ENCODE measurements at regions not wholly inside any gene's neighbourhood (a gene's known extent, or its start where the extent isn't known, plus 50 kb on each side); places are given as distances from the start of the nearest gene placed in this dataset.
"Not testable (repeated sequence)": the region's sequence is repeated elsewhere in the genome, so short reads cannot be mapped to it uniquely, and the experiment has no call there.

DNA sequence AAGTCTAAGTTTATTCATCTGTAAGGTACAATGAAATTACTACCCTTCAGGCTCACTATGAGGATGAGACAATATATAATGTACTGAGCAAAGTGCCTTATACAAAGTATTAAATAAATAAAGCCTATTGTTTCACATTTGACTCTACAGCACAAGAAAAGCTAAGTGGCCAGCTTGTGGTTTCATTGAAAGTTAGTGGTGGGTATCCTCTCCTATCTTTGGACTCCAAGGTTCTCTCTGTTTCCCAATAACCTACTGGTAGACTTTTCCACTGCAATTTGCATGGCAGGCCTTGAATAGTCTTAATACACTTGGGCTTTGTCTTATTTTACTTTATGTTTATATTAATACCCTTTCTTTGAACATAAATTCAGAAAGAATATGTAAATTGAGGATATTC, 262.7 kb downstream of the DEPDC1B start:
- no peak for DNase-seq

DNA sequence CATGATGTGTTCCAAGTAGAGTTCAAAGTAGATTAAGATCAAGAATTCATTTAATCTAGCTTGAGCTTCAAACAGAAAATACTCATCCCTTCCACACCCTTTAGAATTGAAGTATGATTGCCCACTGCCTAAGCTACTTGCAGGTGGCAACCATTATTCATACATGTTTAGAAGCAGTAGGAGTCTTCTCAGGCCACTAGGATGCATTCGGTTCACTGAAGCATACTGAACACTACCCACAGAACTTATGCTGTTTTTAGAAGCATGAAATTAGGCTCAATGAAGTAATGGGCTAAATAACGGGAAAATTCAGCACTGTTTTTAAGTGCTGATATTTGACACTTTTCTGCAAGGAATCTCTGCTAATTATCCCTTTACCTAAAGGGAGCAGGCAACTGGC, 263.4 kb downstream of the DEPDC1B start:
- no peak for DNase-seq

DNA sequence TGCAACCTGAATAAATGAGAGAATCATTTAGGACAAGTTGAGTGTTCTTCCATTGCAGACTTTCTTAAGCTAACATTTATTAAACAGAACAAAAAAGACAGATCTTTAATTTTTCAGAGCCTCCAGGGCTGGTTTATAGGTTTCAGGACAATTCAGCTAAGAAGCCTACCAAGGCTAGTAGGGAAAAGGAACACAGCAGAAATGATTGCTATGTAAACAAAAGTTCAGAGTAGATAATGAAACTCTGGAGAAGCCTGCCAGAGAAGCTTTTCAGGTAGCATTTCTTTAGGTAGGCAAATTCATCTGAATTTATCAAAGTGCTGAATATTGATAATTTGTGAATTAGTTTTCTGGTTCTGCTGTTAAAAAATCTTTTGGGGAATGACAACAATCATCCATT, 264.2 kb downstream of the DEPDC1B start:
- no peak for DNase-seq

DNA sequence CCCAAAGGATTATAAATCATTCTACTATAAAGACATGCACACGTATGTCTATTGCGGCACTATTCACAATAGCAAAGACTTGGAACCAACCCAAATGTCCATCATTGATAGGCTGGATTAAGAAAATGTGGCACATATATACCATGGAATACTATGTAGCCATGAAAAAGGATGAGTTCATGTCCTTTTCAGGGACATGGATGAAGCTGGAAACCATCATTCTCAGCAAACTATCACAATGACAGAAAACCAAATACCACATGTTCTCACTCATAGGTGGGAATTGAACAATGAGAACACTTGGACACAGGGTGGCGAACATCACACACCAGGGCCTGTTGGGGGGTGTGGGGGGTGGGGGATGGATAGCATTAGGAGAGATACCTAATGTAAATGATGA, 273.8 kb downstream of the DEPDC1B start:
- not testable (repeated sequence) for DNase-seq

GRCh38 chr5:60420773-60421172, 279.2 kb downstream of the DEPDC1B start:
- not testable (repeated sequence) for DNase-seq

DNA sequence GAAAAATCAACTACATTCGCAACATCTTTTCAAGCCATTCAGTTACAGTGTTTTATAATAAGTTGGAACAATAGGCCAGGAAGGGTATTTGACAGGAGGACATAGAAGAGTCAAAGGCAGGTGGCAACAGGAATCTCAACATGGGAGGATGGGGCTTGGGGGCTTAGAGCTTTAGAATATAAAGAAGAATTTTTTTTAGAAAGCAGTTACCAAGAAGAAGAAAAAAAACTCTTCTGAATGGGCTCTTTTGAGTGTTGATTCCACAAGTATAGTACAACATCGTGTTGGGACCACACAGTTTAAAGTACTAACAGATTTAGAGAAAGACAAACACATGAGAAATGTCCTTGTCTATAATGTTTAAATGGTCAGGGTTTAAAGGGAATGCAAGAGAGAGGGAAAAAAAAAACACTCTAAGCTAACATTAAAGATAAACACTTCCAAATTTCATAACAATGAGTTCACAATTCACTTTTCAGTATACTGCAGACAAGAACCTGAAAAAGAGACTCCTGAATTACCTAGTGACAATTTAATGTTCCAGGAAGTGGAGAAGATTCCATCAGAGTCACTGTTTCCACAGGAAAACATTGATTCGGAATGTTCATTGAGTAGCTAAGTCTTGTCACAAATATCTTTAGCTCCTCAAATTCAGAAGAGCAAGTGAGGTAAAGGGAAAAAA, 282.3 kb downstream of the DEPDC1B start:
- no peak for DNase-seq

DNA sequence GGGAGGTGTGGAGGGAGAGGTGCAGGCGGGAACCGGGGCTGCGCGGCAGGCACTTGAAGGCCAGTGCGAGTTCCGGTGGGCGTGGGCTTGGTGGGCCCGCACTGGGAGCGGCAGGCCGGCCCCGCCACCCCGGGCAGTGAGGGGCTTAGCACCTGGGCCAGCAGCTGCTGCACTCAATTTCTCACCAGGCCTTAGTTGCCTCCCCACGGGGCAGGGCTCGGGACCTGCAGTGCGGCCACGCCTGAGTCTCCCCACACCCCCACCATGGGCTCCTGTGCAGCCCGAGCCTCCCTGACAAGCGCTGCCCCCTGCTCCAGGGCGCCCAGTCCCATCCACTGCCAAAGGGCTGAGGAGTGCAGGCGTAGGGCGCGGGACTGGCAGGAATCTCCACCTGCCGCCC, 284.5 kb downstream of the DEPDC1B start:
- no peak for DNase-seq

GRCh38 chr5:60410427-60410826, 289.5 kb downstream of the DEPDC1B start:
- no peak for DNase-seq

GRCh38 chr5:60404171-60404570, 295.8 kb downstream of the DEPDC1B start:
- no peak for DNase-seq

DNA sequence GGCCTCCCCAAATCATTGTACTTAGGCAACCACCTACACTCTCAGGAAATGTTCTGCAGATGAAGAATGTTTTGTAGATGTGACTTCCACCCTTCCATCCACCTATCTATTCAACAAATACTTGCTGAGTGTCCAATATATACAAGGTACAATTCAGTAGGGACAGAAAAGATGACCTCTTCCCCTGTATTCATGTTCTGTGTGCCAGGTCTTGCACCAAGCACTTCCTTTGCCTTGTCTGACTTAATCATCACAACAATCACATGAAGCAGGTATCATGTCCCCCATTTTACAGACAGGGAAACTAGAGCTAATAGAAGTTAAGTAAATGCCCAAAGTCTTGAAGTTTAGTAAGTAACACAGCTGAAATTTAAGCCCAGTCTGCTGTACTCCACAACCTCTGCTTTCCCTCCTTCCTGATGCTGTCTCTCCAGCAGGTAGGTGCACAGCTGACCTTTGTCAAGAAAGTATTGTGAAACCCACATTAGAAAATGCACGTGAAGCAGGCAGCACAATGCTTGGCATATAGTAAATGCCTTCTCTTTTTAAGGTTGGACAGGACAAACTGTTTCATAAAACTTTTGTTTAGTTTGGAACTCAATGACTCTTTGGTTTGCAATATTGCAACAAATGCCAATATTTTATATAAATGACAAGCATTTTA, 296.5 kb downstream of the DEPDC1B start:
- DNase-seq, result no peak

- DNase-seq, result no peak
Observed at GRCh38 chr5:60402161-60402785, 297.7 kb downstream of the DEPDC1B start.

- DNase-seq, result no peak
Observed at GRCh38 chr5:60401526-60401925, 298.4 kb downstream of the DEPDC1B start.

- DNase-seq, result no peak
Observed at GRCh38 chr5:60399507-60399906, 300.5 kb downstream of the DEPDC1B start.

GRCh38 chr5:60395712-60396329, 304.1 kb downstream of the DEPDC1B start:
- no peak for DNase-seq

DNA sequence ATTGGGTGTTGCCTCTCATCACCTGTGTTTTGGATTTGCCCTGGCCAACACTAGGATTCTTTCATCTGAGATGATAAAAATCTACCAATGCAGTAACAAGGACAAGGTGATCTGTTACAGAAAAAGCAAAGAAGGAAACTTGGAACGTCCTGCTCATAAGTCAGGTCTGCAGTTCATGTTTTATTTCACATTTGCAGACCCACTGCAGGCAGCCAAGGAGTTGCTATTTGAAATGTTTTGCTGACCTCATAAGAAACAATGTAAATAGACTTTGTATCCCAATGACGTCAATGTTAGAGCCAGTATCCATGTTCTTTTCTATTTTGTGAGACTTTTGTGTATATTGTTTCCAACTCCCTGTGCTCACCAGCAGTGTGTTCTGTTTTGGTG, 312.9 kb downstream of the DEPDC1B start:
- DNase-seq, result no peak

DNA sequence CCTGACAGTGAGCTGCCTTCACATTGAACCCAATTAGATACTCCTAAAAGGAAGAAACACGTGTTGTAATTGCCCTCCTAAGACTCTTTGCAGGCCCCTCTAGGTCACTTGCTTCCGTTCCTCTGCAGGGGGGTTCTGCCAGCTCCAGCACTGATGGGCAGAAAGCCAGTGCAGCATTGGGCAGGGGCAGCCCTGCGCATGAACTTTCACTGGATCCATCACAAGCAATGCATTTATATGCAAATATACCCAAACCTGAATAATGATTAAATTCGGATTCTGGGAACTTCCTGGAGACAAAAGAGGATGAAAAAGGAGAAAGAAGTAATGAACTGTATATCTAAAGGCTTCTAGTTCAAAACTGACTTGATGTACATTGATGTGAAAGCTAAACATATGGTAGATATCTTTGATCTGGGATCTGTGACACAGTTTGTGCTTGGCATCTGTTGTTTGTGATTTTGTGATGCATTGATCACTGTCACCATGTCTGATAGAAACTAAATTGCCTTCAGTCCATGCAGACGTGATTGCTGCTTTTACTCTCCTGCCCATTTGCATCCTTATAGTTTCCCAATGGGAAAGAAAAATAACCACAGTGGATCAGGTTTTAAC, 313.4 kb downstream of the DEPDC1B start:
- DNase-seq, result no peak

- DNase-seq, result peak; percentile 31
Observed at GRCh38 chr5:60382716-60383115, 317.2 kb downstream of the DEPDC1B start.

GRCh38 chr5:60379907-60380306, 320.1 kb downstream of the DEPDC1B start:
- no peak for DNase-seq

DNA sequence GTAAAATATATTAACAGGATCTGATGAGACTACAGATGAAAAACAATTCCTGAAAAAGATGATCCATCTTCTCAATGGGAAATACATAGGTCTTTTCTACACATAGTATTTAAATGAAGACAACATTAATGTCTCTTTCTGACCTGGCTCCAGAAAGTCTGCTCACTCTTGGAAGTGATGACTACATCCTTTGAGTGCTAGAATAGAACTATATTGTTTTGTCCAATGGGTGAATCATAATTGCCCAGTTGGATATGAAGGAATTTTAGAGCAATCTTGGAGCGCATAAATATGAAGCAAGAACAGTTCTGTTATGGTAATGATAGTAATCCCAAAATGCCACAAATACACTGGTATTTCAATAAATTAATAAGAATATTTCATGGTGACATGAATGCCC, 322.1 kb downstream of the DEPDC1B start:
- no peak for DNase-seq

DNA sequence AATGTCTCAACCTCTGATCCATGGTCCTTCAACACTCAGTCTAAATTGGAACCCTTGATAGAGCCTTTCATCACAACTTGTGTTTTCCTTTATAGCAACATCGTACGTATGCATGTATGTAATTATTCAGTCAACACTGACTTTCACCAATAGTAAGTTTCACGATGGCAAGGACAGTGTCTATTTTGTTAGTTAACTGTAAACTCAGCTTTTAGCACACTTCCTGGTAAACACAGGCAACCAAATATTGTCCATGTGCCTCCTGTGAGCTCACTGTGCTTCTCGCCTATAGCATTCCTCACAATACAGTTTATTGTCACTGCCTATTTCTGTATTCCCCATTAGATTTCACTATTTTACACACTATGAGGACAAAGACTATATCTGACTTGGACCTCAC, 323.1 kb downstream of the DEPDC1B start:
- DNase-seq, result no peak

GRCh38 chr5:60374409-60374808, 325.6 kb downstream of the DEPDC1B start:
- no peak for DNase-seq

GRCh38 chr5:60372786-60373185, 327.2 kb downstream of the DEPDC1B start:
- DNase-seq, result no peak

GRCh38 chr5:60371065-60371464, 328.9 kb downstream of the DEPDC1B start:
- no peak for DNase-seq

GRCh38 chr5:60370508-60370907, 329.5 kb downstream of the DEPDC1B start:
- no peak for DNase-seq
